Loucy (cell line): ENCODE measurements at regions not wholly inside any gene's neighbourhood (a gene's known extent, or its start where the extent isn't known, plus 50 kb on each side); places are given as distances from the start of the nearest gene placed in this dataset.

ENCODE experiments used
- EZH2phosphoT487 ChIP-seq: fragments of 200-600 bp; IDR thresholded peaks from 2 replicates; pipeline ENCODE4 v1.6.1; 2018; ENCODE audit warnings: antibody characterized with exemption, mild to moderate bottlenecking, moderate library complexity, borderline replicate concordance
- TF ChIP-seq, protein P1 (sequence below): fragments of 200-600 bp; sonication (generic); conservative IDR thresholded peaks from 2 replicates; pipeline ENCODE4 v1.5.1; 2014; ENCODE audit warnings: mild to moderate bottlenecking, antibody characterized with exemption, low read length

DNA sequence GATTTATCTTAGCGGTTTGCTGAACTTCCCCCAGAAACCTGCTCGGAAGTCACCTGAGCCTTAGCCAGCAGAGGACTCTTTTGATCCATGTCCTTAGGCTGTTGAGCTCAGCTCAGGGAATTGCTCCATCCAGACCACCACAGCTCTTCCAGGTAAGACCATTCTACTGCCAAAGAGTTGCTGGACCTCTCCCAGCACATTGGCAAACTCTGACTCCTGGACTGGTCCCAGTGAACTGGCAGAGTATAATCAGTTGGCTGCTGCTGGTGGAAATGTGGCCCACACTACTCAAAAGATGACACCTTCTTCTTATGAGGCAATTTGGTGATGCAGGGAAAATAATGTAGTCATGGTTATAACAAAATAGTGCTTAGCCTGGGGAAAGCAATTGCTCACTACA is 308.8 kb upstream of the FIGN start:
- TF ChIP-seq, protein P1, sequence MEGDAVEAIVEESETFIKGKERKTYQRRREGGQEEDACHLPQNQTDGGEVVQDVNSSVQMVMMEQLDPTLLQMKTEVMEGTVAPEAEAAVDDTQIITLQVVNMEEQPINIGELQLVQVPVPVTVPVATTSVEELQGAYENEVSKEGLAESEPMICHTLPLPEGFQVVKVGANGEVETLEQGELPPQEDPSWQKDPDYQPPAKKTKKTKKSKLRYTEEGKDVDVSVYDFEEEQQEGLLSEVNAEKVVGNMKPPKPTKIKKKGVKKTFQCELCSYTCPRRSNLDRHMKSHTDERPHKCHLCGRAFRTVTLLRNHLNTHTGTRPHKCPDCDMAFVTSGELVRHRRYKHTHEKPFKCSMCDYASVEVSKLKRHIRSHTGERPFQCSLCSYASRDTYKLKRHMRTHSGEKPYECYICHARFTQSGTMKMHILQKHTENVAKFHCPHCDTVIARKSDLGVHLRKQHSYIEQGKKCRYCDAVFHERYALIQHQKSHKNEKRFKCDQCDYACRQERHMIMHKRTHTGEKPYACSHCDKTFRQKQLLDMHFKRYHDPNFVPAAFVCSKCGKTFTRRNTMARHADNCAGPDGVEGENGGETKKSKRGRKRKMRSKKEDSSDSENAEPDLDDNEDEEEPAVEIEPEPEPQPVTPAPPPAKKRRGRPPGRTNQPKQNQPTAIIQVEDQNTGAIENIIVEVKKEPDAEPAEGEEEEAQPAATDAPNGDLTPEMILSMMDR, result no peak
- no peak for TF ChIP-seq EZH2phosphoT487
